Gastrocnemius medialis (tissue), 4 donors: ENCODE measurements at regions not wholly inside any gene's neighbourhood (a gene's known extent, or its start where the extent isn't known, plus 50 kb on each side); places are given as distances from the start of the nearest gene placed in this dataset.

Experiments
- ATAC-seq, 2 donors: fragments of 150-250 bp; one replicate each; pipeline ENCODE4 v1.9.1; 2016
- DNase-seq, 2 donors: peaks; one replicate each; pipeline ENCODE4 v3.0.0-alpha.2; 2019
- H3K27ac ChIP-seq, 4 donors: fragments of 200-600 bp; sonication (generic); 1 replicate in 1 of 4; 2 replicates in 3 of 4; pipeline ENCODE4 v1.5.1; 2016 to 2018; ENCODE audit warnings: mild to moderate bottlenecking in 2 of 4, moderate library complexity in 1 of 4
- H3K27me3 ChIP-seq, 3 donors: fragments of 200-600 bp; sonication (generic) in 2 of 3; 1 replicate in 1 of 3; 2 replicates in 2 of 3; pipeline versions ENCODE4 v1.5.1 to v1.6.0; 2016 to 2019; ENCODE audit warnings: mild to moderate bottlenecking in 1 of 3, moderate library complexity in 1 of 3
- H3K36me3 ChIP-seq, 2 donors: fragments of 200-600 bp; sonication (generic) in 1 of 2; one replicate each; pipeline ENCODE4 v1.5.1; 2017 to 2018
- H3K4me1 ChIP-seq, 2 donors: fragments of 200-600 bp; sonication (generic) in 1 of 2; one replicate each; pipeline ENCODE4 v1.5.1; 2016 to 2017; ENCODE audit warnings: mild to moderate bottlenecking in 2 of 2
- H3K4me3 ChIP-seq, 4 donors: fragments of 200-600 bp; sonication (generic) in 3 of 4; 1 replicate in 1 of 4; 2 replicates in 3 of 4; pipeline ENCODE4 v1.5.1; 2016 to 2019; ENCODE audit warnings: mild to moderate bottlenecking in 2 of 4
- H3K9me3 ChIP-seq, 3 donors: fragments of 200-600 bp; sonication (generic) in 2 of 3; 1 replicate in 1 of 3; 2 replicates in 2 of 3; pipeline ENCODE4 v1.5.1; 2016 to 2019
- CTCF ChIP-seq, 5 experiments: fragments of 450-650 bp in 3 of 5; fragments of 200-600 bp in 2 of 5; sonication (generic) in 2 of 5; IDR thresholded peaks in 4 of 5; conservative IDR thresholded peaks in 1 of 5; 1 replicate in 4 of 5; 2 replicates in 1 of 5; pipeline ENCODE4 v1.5.1; 2016 to 2019; ENCODE audit warnings: antibody characterized with exemption in 5 of 5, mild to moderate bottlenecking in 3 of 5, moderate library complexity in 3 of 5
- POLR2A ChIP-seq, 2 donors: fragments of 450-650 bp; IDR thresholded peaks; one replicate each; pipeline ENCODE4 v1.6.1; 2017; ENCODE audit warnings: antibody characterized with exemption in 2 of 2, mild to moderate bottlenecking in 2 of 2, moderate library complexity in 2 of 2
- in situ Hi-C, 4 donors: fragments of 200-750 bp; cut with MboI; loops; one replicate each; pipeline versions ENCODE4 v1.15.0 to v1.8.0; 2017; ENCODE audit warnings: low sequenced_read_pairs in 4 of 4
- intact Hi-C: fragments of 100-400 bp; cut with DNase I; formaldehyde crosslinking; loops from one replicate; pipeline ENCODE4 v1.15.1; 2023; ENCODE audit warnings: low total_unique reads

GRCh38 chr15:22227411-22228100, 147.2 kb downstream of the OR4M2 start:
- TF ChIP-seq CTCF (IDR thresholded peaks at IDR 0.05 in 4 of 5, conservative IDR thresholded peaks at IDR 0.05 in 1 of 5) (no peak), POLR2A (IDR thresholded peaks at IDR 0.05) (no peak)
- Histone ChIP-seq H3K9me3 (no peaks in the 10 kb centered on the region), H3K27ac (no peak overlapping the region), H3K36me3 (no peaks in the 10 kb centered on the region), H3K4me1 (no peaks in the 10 kb centered on the region), H3K4me3 (no peak overlapping the region), H3K27me3 (no peaks in the 10 kb centered on the region)
- ATAC-seq (no peak), DNase-seq (no peak)
- intact Hi-C loops, result no loop called here
- in situ Hi-C loops, result no loop called here

- ATAC-seq, result no peak
These were observed 147.9 kb downstream of the OR4M2 start for GRCh38 chr15:22228101-22228762.

GRCh38 chr15:22229990-22230819, 149.9 kb downstream of the OR4M2 start:
- Histone ChIP-seq H3K27me3 (no peaks in the 10 kb centered on the region), H3K4me3 (no peak overlapping the region), H3K36me3 (no peaks in the 10 kb centered on the region), H3K9me3 (no peaks in the 10 kb centered on the region), H3K27ac (no peak overlapping the region), H3K4me1 (no peaks in the 10 kb centered on the region)
- in situ Hi-C loops (no loop called here), intact Hi-C loops (no loop called here)
- DNase-seq (no peak), ATAC-seq (no peak)
- TF ChIP-seq POLR2A (IDR thresholded peaks at IDR 0.05) (no peak), CTCF (IDR thresholded peaks at IDR 0.05 in 4 of 5, conservative IDR thresholded peaks at IDR 0.05 in 1 of 5) (no peak)

More at GRCh38 chr15:22228101-22228762, 147.9 kb downstream of the OR4M2 start:
- in situ Hi-C loops (no loop called here), intact Hi-C loops (no loop called here)
- Histone ChIP-seq H3K36me3 (no peaks in the 10 kb centered on the region), H3K27me3 (no peaks in the 10 kb centered on the region), H3K4me3 (no peak overlapping the region), H3K4me1 (no peaks in the 10 kb centered on the region), H3K27ac (no peak overlapping the region), H3K9me3 (no peaks in the 10 kb centered on the region)
- TF ChIP-seq CTCF (IDR thresholded peaks at IDR 0.05 in 4 of 5, conservative IDR thresholded peaks at IDR 0.05 in 1 of 5), result no peak
- TF ChIP-seq POLR2A (IDR thresholded peaks at IDR 0.05), result no peak
- no peak for DNase-seq

GRCh38 chr15:22231603-22232002, 151.3 kb downstream of the OR4M2 start:
- ATAC-seq, result no peak
- Histone ChIP-seq H3K27me3 (no peaks in the 10 kb centered on the region), H3K9me3 (no peaks in the 10 kb centered on the region), H3K4me3 (no peak overlapping the region), H3K27ac (no peak overlapping the region), H3K4me1 (no peaks in the 10 kb centered on the region), H3K36me3 (no peaks in the 10 kb centered on the region)
- intact Hi-C loops (no loop called here), in situ Hi-C loops (no loop called here)
- no peak for DNase-seq
- TF ChIP-seq POLR2A (IDR thresholded peaks at IDR 0.05), result no peak
- no peak for TF ChIP-seq CTCF (IDR thresholded peaks at IDR 0.05 in 4 of 5, conservative IDR thresholded peaks at IDR 0.05 in 1 of 5)
